ENCODE measurements at regions not wholly inside any gene's neighbourhood (a gene's known extent, or its start where the extent isn't known, plus 50 kb on each side); places are given as distances from the start of the nearest gene placed in this dataset.

DNA sequence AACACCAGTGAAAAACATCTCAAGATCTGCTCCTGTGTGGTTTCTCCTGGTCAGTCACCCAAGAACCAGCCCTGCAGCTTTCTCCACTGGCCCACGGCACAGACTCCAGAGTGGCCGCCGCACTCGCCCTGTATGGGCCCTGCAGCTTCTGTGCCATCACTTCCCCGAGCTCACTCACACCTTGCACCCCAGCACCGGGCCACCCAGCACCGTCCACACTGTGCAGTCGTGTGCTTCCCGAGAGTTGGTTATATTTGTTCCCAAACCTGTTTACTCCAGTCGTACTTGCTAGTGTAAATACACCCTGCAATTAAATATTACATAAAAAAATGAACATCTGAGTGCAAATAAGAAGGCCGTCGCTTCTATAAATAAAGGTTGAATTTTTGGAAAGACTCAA is 341.7 kb downstream of the CDH26 start:
- Mint-ChIP-seq H3K27me3 (ENCODE audit: insufficient read depth, low read depth) (peaks cover 8% of the 10 kb centered on the region), H3K9me3 (no peaks in the 10 kb centered on the region), H3K4me1 (peaks cover 8% of the 10 kb centered on the region), H3K27ac (no peak overlapping the region), H3K4me3 (no peak overlapping the region), H3K36me3 (no peaks in the 10 kb centered on the region)
- Histone ChIP-seq H3K4me1 (no peaks in the 10 kb centered on the region), H3K9me3 (ENCODE audit: low read depth) (no peaks in the 10 kb centered on the region), H3F3A (ENCODE audit: low read depth) (no peaks in the 10 kb centered on the region), H3K79me2 (ENCODE audit: low read depth) (no peaks in the 10 kb centered on the region), H3K4me2 (no peak overlapping the region), H2AFZ (replicated peaks) (no peak overlapping the region), H3K9ac (no peak overlapping the region), H3K4me3 (no peak overlapping the region), H3K36me3 (no peaks in the 10 kb centered on the region), H3K27ac (no peak overlapping the region), H3K27me3 (no peaks in the 10 kb centered on the region), H4K20me1 (ENCODE audit: low read depth) (no peaks in the 10 kb centered on the region)
- DNase-seq (ENCODE audit: low spot score): no peak
- TF ChIP-seq EZH2phosphoT487 (IDR thresholded peaks at IDR 0.05): no peak
- TF ChIP-seq EZH2 (IDR thresholded peaks at IDR 0.05): no peak
- no peak for TF ChIP-seq CTCF (IDR thresholded peaks at IDR 0.05)

GRCh38 chr20:60300374-60300773 is 342.2 kb downstream of the CDH26 start:
- Histone ChIP-seq H3K9ac (no peak overlapping the region), H3K4me3 (no peak overlapping the region), H3K4me1 (no peaks in the 10 kb centered on the region), H3K27ac (no peak overlapping the region), H4K20me1 (ENCODE audit: low read depth) (no peaks in the 10 kb centered on the region), H3K36me3 (no peaks in the 10 kb centered on the region), H3F3A (ENCODE audit: low read depth) (no peaks in the 10 kb centered on the region), H2AFZ (replicated peaks) (no peak overlapping the region), H3K9me3 (ENCODE audit: low read depth) (no peaks in the 10 kb centered on the region), H3K4me2 (no peak overlapping the region), H3K27me3 (no peaks in the 10 kb centered on the region), H3K79me2 (ENCODE audit: low read depth) (no peaks in the 10 kb centered on the region)
- Mint-ChIP-seq H3K9me3 (no peaks in the 10 kb centered on the region), H3K27me3 (ENCODE audit: insufficient read depth, low read depth) (peaks cover 7% of the 10 kb centered on the region), H3K4me1 (peaks cover 8% of the 10 kb centered on the region), H3K4me3 (no peak overlapping the region), H3K27ac (no peak overlapping the region), H3K36me3 (no peaks in the 10 kb centered on the region)
- TF ChIP-seq CTCF (IDR thresholded peaks at IDR 0.05) (no peak), EZH2phosphoT487 (IDR thresholded peaks at IDR 0.05) (no peak), EZH2 (IDR thresholded peaks at IDR 0.05) (no peak)
- no peak for DNase-seq (ENCODE audit: low spot score)

GRCh38 chr20:60302875-60303274 is 344.7 kb downstream of the CDH26 start:
- Histone ChIP-seq H3K36me3 (no peaks in the 10 kb centered on the region), H3K9me3 (ENCODE audit: low read depth) (no peaks in the 10 kb centered on the region), H3K27me3 (no peaks in the 10 kb centered on the region), H4K20me1 (ENCODE audit: low read depth) (no peaks in the 10 kb centered on the region), H3K4me3 (no peak overlapping the region), H3K9ac (no peak overlapping the region), H3K4me2 (no peak overlapping the region), H3F3A (ENCODE audit: low read depth) (no peaks in the 10 kb centered on the region), H3K79me2 (ENCODE audit: low read depth) (no peaks in the 10 kb centered on the region), H2AFZ (replicated peaks) (no peak overlapping the region), H3K4me1 (no peaks in the 10 kb centered on the region), H3K27ac (no peak overlapping the region)
- Mint-ChIP-seq H3K27ac (no peak overlapping the region), H3K4me1 (peaks cover 18% of the 10 kb centered on the region), H3K4me3 (no peak overlapping the region), H3K9me3 (no peaks in the 10 kb centered on the region), H3K36me3 (no peaks in the 10 kb centered on the region), H3K27me3 (ENCODE audit: insufficient read depth, low read depth) (no peaks in the 10 kb centered on the region)
- no peak for DNase-seq (ENCODE audit: low spot score)
- TF ChIP-seq CTCF (IDR thresholded peaks at IDR 0.05): no peak
- no peak for TF ChIP-seq EZH2 (IDR thresholded peaks at IDR 0.05)
- no peak for TF ChIP-seq EZH2phosphoT487 (IDR thresholded peaks at IDR 0.05)
